ENCODE measurements at regions not wholly inside any gene's neighbourhood (a gene's known extent, or its start where the extent isn't known, plus 50 kb on each side); places are given as distances from the start of the nearest gene placed in this dataset.

DNA sequence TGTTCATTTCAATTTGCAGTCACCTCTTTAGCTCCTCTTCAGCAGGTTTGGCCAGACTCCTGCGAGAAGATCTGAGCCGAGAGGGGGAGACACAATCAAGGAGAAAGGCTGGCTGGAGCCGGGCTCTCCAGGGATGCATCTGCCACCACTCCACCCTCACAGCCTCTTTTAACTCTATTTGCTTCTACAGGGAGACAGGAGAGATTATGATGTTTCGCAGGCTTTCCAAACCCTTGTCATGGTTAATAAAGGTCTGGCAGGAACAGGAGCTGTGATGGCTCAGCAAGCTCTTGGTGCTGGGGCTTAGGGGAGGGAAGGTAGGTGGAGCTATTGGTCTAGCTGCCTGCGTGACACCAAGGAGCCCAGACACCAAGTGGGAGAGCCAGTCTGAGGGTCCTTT, 448.1 kb upstream of the PODXL start:
- H3K27ac Mint-ChIP-seq = no peak overlapping the region
- H3K4me1 ChIP-seq = peaks cover 10% of the 10 kb centered on the region
- no peak for DNase-seq (ENCODE audit: low spot score)
- H3K4me3 ChIP-seq = no peak overlapping the region
- no peaks in the 10 kb centered on the region for H3K36me3 ChIP-seq
- H3K27me3 ChIP-seq = no peaks in the 10 kb centered on the region
- H3K4me3 Mint-ChIP-seq = no peak overlapping the region
- no peaks in the 10 kb centered on the region for H3K4me1 Mint-ChIP-seq
- no peaks in the 10 kb centered on the region for H3K27me3 Mint-ChIP-seq (ENCODE audit: insufficient read depth, low read depth)
- no peaks in the 10 kb centered on the region for H3K79me2 ChIP-seq (ENCODE audit: low read depth)
- TF ChIP-seq EZH2 (IDR thresholded peaks at IDR 0.05) = no peak
- TF ChIP-seq, protein P1, sequence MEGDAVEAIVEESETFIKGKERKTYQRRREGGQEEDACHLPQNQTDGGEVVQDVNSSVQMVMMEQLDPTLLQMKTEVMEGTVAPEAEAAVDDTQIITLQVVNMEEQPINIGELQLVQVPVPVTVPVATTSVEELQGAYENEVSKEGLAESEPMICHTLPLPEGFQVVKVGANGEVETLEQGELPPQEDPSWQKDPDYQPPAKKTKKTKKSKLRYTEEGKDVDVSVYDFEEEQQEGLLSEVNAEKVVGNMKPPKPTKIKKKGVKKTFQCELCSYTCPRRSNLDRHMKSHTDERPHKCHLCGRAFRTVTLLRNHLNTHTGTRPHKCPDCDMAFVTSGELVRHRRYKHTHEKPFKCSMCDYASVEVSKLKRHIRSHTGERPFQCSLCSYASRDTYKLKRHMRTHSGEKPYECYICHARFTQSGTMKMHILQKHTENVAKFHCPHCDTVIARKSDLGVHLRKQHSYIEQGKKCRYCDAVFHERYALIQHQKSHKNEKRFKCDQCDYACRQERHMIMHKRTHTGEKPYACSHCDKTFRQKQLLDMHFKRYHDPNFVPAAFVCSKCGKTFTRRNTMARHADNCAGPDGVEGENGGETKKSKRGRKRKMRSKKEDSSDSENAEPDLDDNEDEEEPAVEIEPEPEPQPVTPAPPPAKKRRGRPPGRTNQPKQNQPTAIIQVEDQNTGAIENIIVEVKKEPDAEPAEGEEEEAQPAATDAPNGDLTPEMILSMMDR (IDR thresholded peaks at IDR 0.05) = peak; percentile 10
- H3K9ac ChIP-seq = no peak overlapping the region
- H2AFZ ChIP-seq (replicated peaks) = peak overlapping the region; percentile 89
- no peaks in the 10 kb centered on the region for H3K9me3 ChIP-seq (ENCODE audit: low read depth)
- no peak overlapping the region for H3K4me2 ChIP-seq
- no peaks in the 10 kb centered on the region for H3K36me3 Mint-ChIP-seq
- no peaks in the 10 kb centered on the region for H4K20me1 ChIP-seq (ENCODE audit: low read depth)
- peaks cover 5% of the 10 kb centered on the region for H3F3A ChIP-seq (ENCODE audit: low read depth)
- no peak overlapping the region for H3K27ac ChIP-seq
- peaks cover 11% of the 10 kb centered on the region for H3K9me3 Mint-ChIP-seq

DNA sequence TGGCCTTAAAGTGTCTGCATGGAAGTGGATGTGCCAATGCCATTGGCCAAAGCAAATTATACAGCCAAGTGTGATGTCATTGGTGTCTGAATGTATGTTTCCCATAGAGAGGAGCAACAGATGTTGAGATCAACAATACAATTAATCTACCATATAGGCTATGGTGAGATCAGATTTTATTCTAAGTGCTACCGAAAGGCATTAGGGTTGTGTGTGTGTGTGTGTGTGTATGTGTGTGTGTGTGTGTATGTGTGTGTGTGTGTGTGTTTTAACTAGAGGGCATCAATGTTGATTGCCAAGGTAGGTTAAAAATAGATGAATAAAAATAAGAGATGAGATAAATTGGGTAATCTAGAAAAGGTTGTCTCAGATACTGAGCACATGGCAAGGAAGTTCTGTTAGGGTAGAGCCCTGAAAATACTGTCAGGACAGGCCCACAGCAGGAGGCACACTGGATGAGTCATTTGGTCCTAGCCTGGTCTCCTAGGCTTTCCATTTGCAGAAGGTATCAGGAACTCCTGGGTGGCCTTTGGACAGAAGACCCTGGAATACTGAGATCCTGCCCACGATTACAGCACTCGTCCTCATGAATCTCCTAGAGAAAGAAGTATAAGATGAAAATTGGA, 446.0 kb upstream of the PODXL start:
- Mint-ChIP-seq H3K9me3 (no peaks in the 10 kb centered on the region), H3K4me3 (no peak overlapping the region), H3K4me1 (no peaks in the 10 kb centered on the region), H3K27ac (no peak overlapping the region), H3K36me3 (no peaks in the 10 kb centered on the region), H3K27me3 (ENCODE audit: insufficient read depth, low read depth) (no peaks in the 10 kb centered on the region)
- H3K4me2 ChIP-seq = no peak overlapping the region
- H2AFZ ChIP-seq (replicated peaks) = no peak overlapping the region
- no peak overlapping the region for H3K4me3 ChIP-seq
- no peaks in the 10 kb centered on the region for H4K20me1 ChIP-seq (ENCODE audit: low read depth)
- no peaks in the 10 kb centered on the region for H3K27me3 ChIP-seq
- TF ChIP-seq EZH2phosphoT487 (IDR thresholded peaks at IDR 0.05) (no peak), EZH2 (IDR thresholded peaks at IDR 0.05) (no peak)
- TF ChIP-seq, protein P1 (IDR thresholded peaks at IDR 0.05) = no peak
- no peak for DNase-seq (ENCODE audit: low spot score)
- H3K9ac ChIP-seq = no peak overlapping the region
- H3K36me3 ChIP-seq = no peaks in the 10 kb centered on the region
- H3K4me1 ChIP-seq = peaks cover 14% of the 10 kb centered on the region
- no peak overlapping the region for H3K27ac ChIP-seq
- H3K9me3 ChIP-seq (ENCODE audit: low read depth) = no peaks in the 10 kb centered on the region
- H3F3A ChIP-seq (ENCODE audit: low read depth) = peaks cover 7% of the 10 kb centered on the region
- no peaks in the 10 kb centered on the region for H3K79me2 ChIP-seq (ENCODE audit: low read depth)

DNA sequence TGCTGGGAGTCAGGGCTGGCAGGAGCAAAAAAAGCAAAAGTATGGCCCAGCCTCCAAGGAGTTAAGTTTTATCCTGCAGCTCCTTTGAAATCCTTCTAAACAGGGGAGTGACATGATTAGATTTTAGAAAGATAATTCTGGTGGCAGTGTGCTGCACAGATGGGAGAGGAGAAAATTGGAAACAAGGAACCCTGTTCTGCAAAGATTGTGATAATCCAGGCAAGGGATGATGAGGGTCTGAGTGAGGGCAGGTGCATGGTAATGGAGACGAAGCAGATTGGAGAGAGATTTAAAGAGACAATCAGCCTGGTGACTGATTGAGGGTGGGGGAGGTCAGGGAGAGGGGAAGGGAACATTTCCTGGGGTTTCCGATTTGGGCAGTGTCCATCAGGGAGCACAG, 444.7 kb upstream of the PODXL start:
- DNase-seq (ENCODE audit: low spot score) = no peak
- H3K36me3 ChIP-seq = no peaks in the 10 kb centered on the region
- H3K4me2 ChIP-seq = no peak overlapping the region
- no peaks in the 10 kb centered on the region for H3K9me3 ChIP-seq (ENCODE audit: low read depth)
- no peaks in the 10 kb centered on the region for H3K79me2 ChIP-seq (ENCODE audit: low read depth)
- H3K9ac ChIP-seq = no peak overlapping the region
- Mint-ChIP-seq H3K27me3 (ENCODE audit: insufficient read depth, low read depth) (no peaks in the 10 kb centered on the region), H3K4me3 (no peak overlapping the region), H3K27ac (no peak overlapping the region), H3K4me1 (no peaks in the 10 kb centered on the region), H3K36me3 (no peaks in the 10 kb centered on the region), H3K9me3 (no peaks in the 10 kb centered on the region)
- no peaks in the 10 kb centered on the region for H3K27me3 ChIP-seq
- TF ChIP-seq EZH2phosphoT487 (IDR thresholded peaks at IDR 0.05) = no peak
- TF ChIP-seq, protein P1 (IDR thresholded peaks at IDR 0.05) = no peak
- TF ChIP-seq EZH2 (IDR thresholded peaks at IDR 0.05) = no peak
- peaks cover 14% of the 10 kb centered on the region for H3K4me1 ChIP-seq
- H4K20me1 ChIP-seq (ENCODE audit: low read depth) = no peaks in the 10 kb centered on the region
- no peak overlapping the region for H3K4me3 ChIP-seq
- peaks cover 7% of the 10 kb centered on the region for H3F3A ChIP-seq (ENCODE audit: low read depth)
- no peak overlapping the region for H3K27ac ChIP-seq
- H2AFZ ChIP-seq (replicated peaks) = peak overlapping the region; percentile 10
